ENCODE measurements at regions not wholly inside any gene's neighbourhood (a gene's known extent, or its start where the extent isn't known, plus 50 kb on each side); places are given as distances from the start of the nearest gene placed in this dataset.

- no peak for DNase-seq
- Histone ChIP-seq H3K4me3 (no peak overlapping the region), H3K27me3 (no peaks in the 10 kb centered on the region), H3K27ac (no peak overlapping the region), H3K4me1 (no peaks in the 10 kb centered on the region), H3K9me3 (no peaks in the 10 kb centered on the region), H3K36me3 (no peaks in the 10 kb centered on the region)
- intact Hi-C loops (cut with DNase I): no loop called here
- WGBS, 2 donors: 47 to 62% methylated on average over 2 of the region's 2 CpGs
- TF ChIP-seq POLR2A (IDR thresholded peaks at IDR 0.05) (no peak), POLR2AphosphoS5 (IDR thresholded peaks at IDR 0.05) (no peak), EP300 (IDR thresholded peaks at IDR 0.05) (no peak), CTCF (IDR thresholded peaks at IDR 0.05) (no peak)
These were observed 491.3 kb upstream of the MKI67 start for GRCh38 chr10:128617532-128617931.

- no peak for DNase-seq
- WGBS, 2 donors: 92 to 93% methylated on average over 8 of the region's 8 CpGs
- no peaks in the 10 kb centered on the region for H3K4me1 ChIP-seq
- no peak for TF ChIP-seq CTCF (IDR thresholded peaks at IDR 0.05)
- H3K4me3 ChIP-seq: no peak overlapping the region
- no peak overlapping the region for H3K27ac ChIP-seq
- H3K9me3 ChIP-seq: no peaks in the 10 kb centered on the region
- intact Hi-C loops (cut with DNase I): no loop called here
- H3K36me3 ChIP-seq: no peaks in the 10 kb centered on the region
- no peaks in the 10 kb centered on the region for H3K27me3 ChIP-seq
These were observed 496.5 kb upstream of the MKI67 start for GRCh38 chr10:128622706-128623105.

- H3K9me3 ChIP-seq: no peaks in the 10 kb centered on the region
- H3K27me3 ChIP-seq: no peaks in the 10 kb centered on the region
- intact Hi-C loops (cut with DNase I): no loop called here
- no peaks in the 10 kb centered on the region for H3K4me1 ChIP-seq
- no peak overlapping the region for H3K27ac ChIP-seq
- no peak for DNase-seq
- no peaks in the 10 kb centered on the region for H3K36me3 ChIP-seq
- H3K4me3 ChIP-seq: no peak overlapping the region
- 92 to 94% methylated on average over 15 of the region's 15 CpGs for WGBS, 2 donors
- no peak for TF ChIP-seq POLR2A (IDR thresholded peaks at IDR 0.05)
- TF ChIP-seq POLR2AphosphoS5 (IDR thresholded peaks at IDR 0.05): no peak
- no peak for TF ChIP-seq CTCF (IDR thresholded peaks at IDR 0.05)
- no peak for TF ChIP-seq EP300 (IDR thresholded peaks at IDR 0.05)
These were observed 497.6 kb upstream of the MKI67 start for GRCh38 chr10:128623776-128624175.

- TF ChIP-seq CTCF (IDR thresholded peaks at IDR 0.05): no peak
- Histone ChIP-seq H3K4me1 (no peaks in the 10 kb centered on the region), H3K9me3 (no peaks in the 10 kb centered on the region), H3K36me3 (no peaks in the 10 kb centered on the region), H3K4me3 (no peak overlapping the region), H3K27ac (no peak overlapping the region), H3K27me3 (no peaks in the 10 kb centered on the region)
- WGBS, 2 donors: 90 to 91% methylated on average over 18 of the region's 18 CpGs
- DNase-seq: no peak
- intact Hi-C loops (cut with DNase I): no loop called here
These were observed 498.7 kb upstream of the MKI67 start for GRCh38 chr10:128624656-128625530.

GRCh38 chr10:128625926-128626325, 499.7 kb upstream of the MKI67 start:
- 83 to 93% methylated on average over 7 of the region's 7 CpGs for WGBS, 2 donors
- Histone ChIP-seq H3K36me3 (no peaks in the 10 kb centered on the region), H3K9me3 (no peaks in the 10 kb centered on the region), H3K4me1 (no peaks in the 10 kb centered on the region), H3K4me3 (no peak overlapping the region), H3K27ac (no peak overlapping the region), H3K27me3 (no peaks in the 10 kb centered on the region)
- intact Hi-C loops (cut with DNase I): no loop called here
- DNase-seq: no peak
- no peak for TF ChIP-seq POLR2A (IDR thresholded peaks at IDR 0.05)
- TF ChIP-seq EP300 (IDR thresholded peaks at IDR 0.05): no peak
- no peak for TF ChIP-seq POLR2AphosphoS5 (IDR thresholded peaks at IDR 0.05)
- TF ChIP-seq CTCF (IDR thresholded peaks at IDR 0.05): no peak

Data from sigmoid colon (tissue), 6 donors.